Hematopoietic multipotent progenitor cell (in vitro differentiated cells): ENCODE measurements at regions not wholly inside any gene's neighbourhood (a gene's known extent, or its start where the extent isn't known, plus 50 kb on each side); places are given as distances from the start of the nearest gene placed in this dataset.
"Not testable (repeated sequence)": the region's sequence is repeated elsewhere in the genome, so short reads cannot be mapped to it uniquely, and the experiment has no call there.

ENCODE experiments used
- DNase-seq, 3 donors: peaks; one replicate each; pipeline ENCODE4 v3.0.0-alpha.2; 2011 to 2015; ENCODE audit warnings: low read depth in 2 of 3, low spot score in 2 of 3

- DNase-seq = no peak
Measured at GRCh38 chr2:133970641-133971040, 283.2 kb upstream of the MGAT5 start.

GRCh38 chr2:133972297-133972696 lies 281.6 kb upstream of the MGAT5 start:
- no peak for DNase-seq

GRCh38 chr2:133972786-133973185 lies 281.1 kb upstream of the MGAT5 start:
- DNase-seq = no peak

GRCh38 chr2:133974353-133974752 lies 279.5 kb upstream of the MGAT5 start:
- DNase-seq = no peak

GRCh38 chr2:133975135-133975534 lies 278.7 kb upstream of the MGAT5 start:
- no peak for DNase-seq

GRCh38 chr2:133975676-133976428 lies 278.0 kb upstream of the MGAT5 start:
- DNase-seq = no peak

- no peak for DNase-seq
Measured at GRCh38 chr2:133976659-133977058, 277.2 kb upstream of the MGAT5 start.

- DNase-seq = no peak
Measured at GRCh38 chr2:133977405-133977804, 276.5 kb upstream of the MGAT5 start.

GRCh38 chr2:133982256-133982655 lies 271.6 kb upstream of the MGAT5 start:
- no peak for DNase-seq

- DNase-seq = no peak
Measured at GRCh38 chr2:133985563-133985962, 268.3 kb upstream of the MGAT5 start.

- no peak for DNase-seq
Measured at GRCh38 chr2:133986081-133986837, 267.6 kb upstream of the MGAT5 start.

GRCh38 chr2:133986881-133987795 lies 266.7 kb upstream of the MGAT5 start:
- no peak for DNase-seq

GRCh38 chr2:133988316-133988891 lies 265.5 kb upstream of the MGAT5 start:
- no peak for DNase-seq

GRCh38 chr2:133991606-133992168 lies 262.2 kb upstream of the MGAT5 start:
- DNase-seq = no peak

GRCh38 chr2:133992454-133992853 lies 261.4 kb upstream of the MGAT5 start:
- no peak for DNase-seq

- DNase-seq = no peak
Measured at GRCh38 chr2:133993160-133993559, 260.7 kb upstream of the MGAT5 start.

GRCh38 chr2:133998726-133999125 lies 255.1 kb upstream of the MGAT5 start:
- not testable (repeated sequence) for DNase-seq

GRCh38 chr2:134002391-134002790 lies 251.5 kb upstream of the MGAT5 start:
- no peak for DNase-seq

GRCh38 chr2:134002921-134003320 lies 251.0 kb upstream of the MGAT5 start:
- no peak for DNase-seq

GRCh38 chr2:134004467-134004866 lies 249.4 kb upstream of the MGAT5 start:
- DNase-seq = no peak
